ENCODE measurements at regions not wholly inside any gene's neighbourhood (a gene's known extent, or its start where the extent isn't known, plus 50 kb on each side); places are given as distances from the start of the nearest gene placed in this dataset.
A peak's percentile ranks its signal among the peaks of the same experiment; 100 is the strongest.

- DNase-seq: no peak
These were observed 263.4 kb upstream of the NDST4 start for GRCh38 chr4:115376866-115377265.

- DNase-seq: no peak
These were observed 261.2 kb upstream of the NDST4 start for GRCh38 chr4:115374621-115375020.

GRCh38 chr4:115370490-115370889 lies 257.1 kb upstream of the NDST4 start:
- no peak for DNase-seq

GRCh38 chr4:115370012-115370411 lies 256.6 kb upstream of the NDST4 start:
- DNase-seq: no peak

GRCh38 chr4:115366390-115366789 lies 253.0 kb upstream of the NDST4 start:
- DNase-seq: no peak

GRCh38 chr4:115365185-115365584 lies 251.8 kb upstream of the NDST4 start:
- no peak for DNase-seq

GRCh38 chr4:115361781-115362180 lies 248.4 kb upstream of the NDST4 start:
- no peak for DNase-seq

- DNase-seq: peak; percentile 2
These were observed 247.0 kb upstream of the NDST4 start for GRCh38 chr4:115360431-115360830.

- DNase-seq: no peak
These were observed 244.4 kb upstream of the NDST4 start for GRCh38 chr4:115357776-115358175.

- DNase-seq: no peak
These were observed 242.8 kb upstream of the NDST4 start for GRCh38 chr4:115356176-115356575.

- DNase-seq: no peak
These were observed 241.9 kb upstream of the NDST4 start for GRCh38 chr4:115355329-115355728.

GRCh38 chr4:115353370-115353769 lies 239.9 kb upstream of the NDST4 start:
- DNase-seq: no peak

- no peak for DNase-seq
These were observed 229.8 kb upstream of the NDST4 start for GRCh38 chr4:115343171-115343570.

- no peak for DNase-seq
These were observed 221.5 kb upstream of the NDST4 start for GRCh38 chr4:115334736-115335411.

- DNase-seq: no peak
These were observed 218.7 kb upstream of the NDST4 start for GRCh38 chr4:115332078-115332477.

- DNase-seq: no peak
These were observed 217.8 kb upstream of the NDST4 start for GRCh38 chr4:115331241-115331640.

- peak; percentile 55 for DNase-seq
These were observed 212.4 kb upstream of the NDST4 start for GRCh38 chr4:115325836-115326235.

- peak; percentile 29 for DNase-seq
These were observed 209.8 kb upstream of the NDST4 start for GRCh38 chr4:115323106-115323707.

- no peak for DNase-seq
These were observed 201.8 kb upstream of the NDST4 start for GRCh38 chr4:115315182-115315581.

- no peak for DNase-seq
These were observed 197.2 kb upstream of the NDST4 start for GRCh38 chr4:115310641-115311040.

GRCh38 chr4:115294717-115295116 lies 181.3 kb upstream of the NDST4 start:
- DNase-seq: no peak

GRCh38 chr4:115293093-115293462 lies 179.7 kb upstream of the NDST4 start:
- DNase-seq: no peak

GRCh38 chr4:115292320-115293092 lies 179.1 kb upstream of the NDST4 start:
- no peak for DNase-seq

- DNase-seq: no peak
These were observed 174.0 kb upstream of the NDST4 start for GRCh38 chr4:115287426-115287825.

All from fibroblast of skin of right biceps (primary cell).